ENCODE measurements at regions not wholly inside any gene's neighbourhood (a gene's known extent, or its start where the extent isn't known, plus 50 kb on each side); places are given as distances from the start of the nearest gene placed in this dataset.

DNA sequence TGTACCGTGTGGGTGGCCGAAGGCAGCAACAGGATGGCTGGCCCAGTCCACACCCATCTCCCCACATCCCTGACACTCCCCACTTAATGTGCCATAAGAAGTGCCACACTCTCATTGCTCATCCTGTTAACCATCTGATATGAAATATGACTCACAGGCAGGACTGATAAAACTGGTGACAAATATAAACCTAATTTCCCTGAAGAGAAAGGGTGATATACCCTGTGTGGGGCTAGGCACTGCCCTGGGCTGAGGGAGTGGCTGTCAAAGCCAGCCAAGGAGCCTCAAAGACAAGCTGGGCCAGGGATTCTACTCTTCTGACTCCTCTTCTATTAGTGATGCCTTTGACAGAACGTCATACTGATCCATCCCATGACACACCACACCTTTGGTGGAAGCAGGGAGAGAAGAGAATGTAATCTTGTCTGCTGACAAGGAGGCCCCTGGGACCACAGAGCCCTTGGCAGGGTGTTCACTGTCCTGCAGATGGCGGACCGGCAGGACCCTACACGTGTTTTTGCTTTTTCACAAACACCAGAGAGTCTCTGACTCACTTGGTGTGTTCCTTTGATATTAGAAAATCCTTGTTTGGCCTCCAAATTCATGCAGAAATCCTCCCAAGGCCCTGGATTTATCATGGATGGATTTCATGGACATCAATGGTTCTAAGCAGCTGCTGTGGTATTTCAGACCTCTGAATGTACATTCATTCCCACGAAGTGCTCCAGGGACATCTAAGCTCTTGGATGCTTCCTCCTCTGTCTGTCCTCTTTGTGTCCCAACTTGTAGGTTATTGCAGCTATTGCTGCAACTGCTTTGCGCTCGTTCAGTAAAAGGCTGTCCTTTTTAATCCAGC lies 98.0 kb upstream of the WASF3 start:
- TF ChIP-seq, protein P1, sequence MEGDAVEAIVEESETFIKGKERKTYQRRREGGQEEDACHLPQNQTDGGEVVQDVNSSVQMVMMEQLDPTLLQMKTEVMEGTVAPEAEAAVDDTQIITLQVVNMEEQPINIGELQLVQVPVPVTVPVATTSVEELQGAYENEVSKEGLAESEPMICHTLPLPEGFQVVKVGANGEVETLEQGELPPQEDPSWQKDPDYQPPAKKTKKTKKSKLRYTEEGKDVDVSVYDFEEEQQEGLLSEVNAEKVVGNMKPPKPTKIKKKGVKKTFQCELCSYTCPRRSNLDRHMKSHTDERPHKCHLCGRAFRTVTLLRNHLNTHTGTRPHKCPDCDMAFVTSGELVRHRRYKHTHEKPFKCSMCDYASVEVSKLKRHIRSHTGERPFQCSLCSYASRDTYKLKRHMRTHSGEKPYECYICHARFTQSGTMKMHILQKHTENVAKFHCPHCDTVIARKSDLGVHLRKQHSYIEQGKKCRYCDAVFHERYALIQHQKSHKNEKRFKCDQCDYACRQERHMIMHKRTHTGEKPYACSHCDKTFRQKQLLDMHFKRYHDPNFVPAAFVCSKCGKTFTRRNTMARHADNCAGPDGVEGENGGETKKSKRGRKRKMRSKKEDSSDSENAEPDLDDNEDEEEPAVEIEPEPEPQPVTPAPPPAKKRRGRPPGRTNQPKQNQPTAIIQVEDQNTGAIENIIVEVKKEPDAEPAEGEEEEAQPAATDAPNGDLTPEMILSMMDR (IDR thresholded peaks at IDR 0.05 in 2 of 3, conservative IDR thresholded peaks at IDR 0.05 in 1 of 3; ENCODE audit: borderline replicate concordance in 1 of 3, insufficient read depth in 1 of 3, low read depth in 2 of 3, low read length in 2 of 3): no peak
- TF ChIP-seq CEBPB (IDR thresholded peaks at IDR 0.05; ENCODE audit: low read depth) (no peak), EZH2phosphoT487 (IDR thresholded peaks at IDR 0.05; ENCODE audit: borderline replicate concordance) (no peak), EZH2 (IDR thresholded peaks at IDR 0.05) (no peak), REST (IDR thresholded peaks at IDR 0.05; ENCODE audit: low read depth) (no peak), JUND (IDR thresholded peaks at IDR 0.05) (no peak), YY1 (IDR thresholded peaks at IDR 0.05; ENCODE audit: extremely low read depth, insufficient replicate concordance, low read depth, low read length) (no peak)
